HL-60 (cell line): ENCODE measurements at regions not wholly inside any gene's neighbourhood (a gene's known extent, or its start where the extent isn't known, plus 50 kb on each side); places are given as distances from the start of the nearest gene placed in this dataset.

Source experiments
- DNase-seq, 2 experiments: peaks; one replicate each; pipeline ENCODE4 v3.0.0-alpha.2; 2010 to 2020; ENCODE audit warnings: low read depth in 1 of 2, low spot score in 1 of 2
- H3K27ac ChIP-seq: fragments of 250-450 bp; sonication (Bioruptor Pico); replicated peaks from 2 replicates; pipeline ENCODE4 v1.5.1; 2020; ENCODE audit warnings: mild to moderate bottlenecking, moderate library complexity
- H3K27me3 ChIP-seq: fragments of 250-450 bp; sonication (Bioruptor Pico); 2 replicates; pipeline ENCODE4 v1.5.1; 2021; ENCODE audit warnings: mild to moderate bottlenecking, moderate library complexity; ENCODE audit not compliant: insufficient read depth, poor library complexity, severe bottlenecking
- H3K4me3 ChIP-seq: replicated peaks from 2 replicates; pipeline ENCODE4 v1.5.1; 2011; ENCODE audit warnings: mild to moderate bottlenecking, control low read depth, low read length; ENCODE audit not compliant: insufficient read depth
- GABPA ChIP-seq: IDR thresholded peaks from 2 replicates; pipeline ENCODE4 v1.6.1; 2012; ENCODE audit warnings: low read depth
- POLR2AphosphoS5 ChIP-seq: IDR thresholded peaks from 2 replicates; pipeline ENCODE4 v1.6.1; 2012; ENCODE audit warnings: low read depth
- SPI1 ChIP-seq: IDR thresholded peaks from 2 replicates; pipeline ENCODE4 v1.6.1; 2012; ENCODE audit warnings: low read depth, mild to moderate bottlenecking, borderline replicate concordance
- TF ChIP-seq, protein P1 (sequence below): IDR thresholded peaks from one replicate; pipeline ENCODE4 v1.5.1; 2011; ENCODE audit warnings: low read length, control low read depth, inconsistent platforms; ENCODE audit not compliant: insufficient read depth
- TF ChIP-seq, protein P2 (sequence below): IDR thresholded peaks from 2 replicates; pipeline ENCODE4 v1.6.1; 2012; ENCODE audit warnings: low read depth; ENCODE audit not compliant: insufficient replicate concordance

DNA sequence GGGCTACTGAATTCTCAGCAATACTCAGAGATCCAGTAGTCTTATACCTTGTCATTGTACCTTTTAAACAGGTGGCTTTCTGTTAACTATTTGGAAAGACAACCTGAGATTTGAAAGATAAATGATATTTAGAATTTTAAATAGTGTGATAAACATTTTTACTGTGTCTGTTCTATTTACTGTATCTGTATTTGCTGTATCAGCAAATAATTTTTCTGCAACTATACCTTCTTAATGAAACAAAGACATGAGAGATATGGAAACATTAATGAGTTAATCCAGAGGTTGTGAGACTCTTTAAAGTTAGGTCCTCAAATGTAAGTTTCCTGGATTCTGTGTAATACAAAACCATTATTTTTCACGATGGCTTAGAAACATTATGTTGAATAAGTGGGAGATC is 249.6 kb downstream of the CCDC59 start:
- TF ChIP-seq GABPA = no peak
- TF ChIP-seq, protein P1, sequence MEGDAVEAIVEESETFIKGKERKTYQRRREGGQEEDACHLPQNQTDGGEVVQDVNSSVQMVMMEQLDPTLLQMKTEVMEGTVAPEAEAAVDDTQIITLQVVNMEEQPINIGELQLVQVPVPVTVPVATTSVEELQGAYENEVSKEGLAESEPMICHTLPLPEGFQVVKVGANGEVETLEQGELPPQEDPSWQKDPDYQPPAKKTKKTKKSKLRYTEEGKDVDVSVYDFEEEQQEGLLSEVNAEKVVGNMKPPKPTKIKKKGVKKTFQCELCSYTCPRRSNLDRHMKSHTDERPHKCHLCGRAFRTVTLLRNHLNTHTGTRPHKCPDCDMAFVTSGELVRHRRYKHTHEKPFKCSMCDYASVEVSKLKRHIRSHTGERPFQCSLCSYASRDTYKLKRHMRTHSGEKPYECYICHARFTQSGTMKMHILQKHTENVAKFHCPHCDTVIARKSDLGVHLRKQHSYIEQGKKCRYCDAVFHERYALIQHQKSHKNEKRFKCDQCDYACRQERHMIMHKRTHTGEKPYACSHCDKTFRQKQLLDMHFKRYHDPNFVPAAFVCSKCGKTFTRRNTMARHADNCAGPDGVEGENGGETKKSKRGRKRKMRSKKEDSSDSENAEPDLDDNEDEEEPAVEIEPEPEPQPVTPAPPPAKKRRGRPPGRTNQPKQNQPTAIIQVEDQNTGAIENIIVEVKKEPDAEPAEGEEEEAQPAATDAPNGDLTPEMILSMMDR = no peak

DNA sequence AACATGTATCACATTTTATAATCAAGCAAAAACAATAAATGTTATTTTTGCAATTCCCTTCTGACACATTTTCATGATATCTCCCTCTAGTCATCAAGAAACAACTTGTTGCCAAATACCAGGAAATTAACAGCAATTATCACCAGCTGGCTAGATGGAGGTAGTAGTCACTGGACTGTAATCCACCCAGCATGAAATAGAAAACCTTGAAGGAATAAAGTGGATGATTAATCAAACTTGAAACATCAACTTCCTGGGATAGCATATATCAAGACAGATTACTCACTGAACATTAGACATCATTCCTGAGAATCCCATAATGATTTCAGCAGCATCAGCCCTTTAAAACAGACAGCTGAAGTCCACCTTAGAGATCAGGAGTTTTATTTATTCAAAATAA is 259.0 kb downstream of the CCDC59 start:
- no peak for DNase-seq

More for the DNA sequence above, 249.6 kb downstream of the CCDC59 start:
- H3K27me3 ChIP-seq = no peaks in the 10 kb centered on the region
- no peak overlapping the region for H3K4me3 ChIP-seq
- no peak for DNase-seq
- H3K27ac ChIP-seq = no peak overlapping the region

GRCh38 chr12:82097877-82098276 is 260.3 kb downstream of the CCDC59 start:
- Histone ChIP-seq H3K27ac (no peak overlapping the region), H3K4me3 (no peak overlapping the region), H3K27me3 (no peaks in the 10 kb centered on the region)
- TF ChIP-seq POLR2AphosphoS5 (no peak), SPI1 (no peak), GABPA (no peak)
- TF ChIP-seq, protein P1 = no peak
- TF ChIP-seq, protein P2, sequence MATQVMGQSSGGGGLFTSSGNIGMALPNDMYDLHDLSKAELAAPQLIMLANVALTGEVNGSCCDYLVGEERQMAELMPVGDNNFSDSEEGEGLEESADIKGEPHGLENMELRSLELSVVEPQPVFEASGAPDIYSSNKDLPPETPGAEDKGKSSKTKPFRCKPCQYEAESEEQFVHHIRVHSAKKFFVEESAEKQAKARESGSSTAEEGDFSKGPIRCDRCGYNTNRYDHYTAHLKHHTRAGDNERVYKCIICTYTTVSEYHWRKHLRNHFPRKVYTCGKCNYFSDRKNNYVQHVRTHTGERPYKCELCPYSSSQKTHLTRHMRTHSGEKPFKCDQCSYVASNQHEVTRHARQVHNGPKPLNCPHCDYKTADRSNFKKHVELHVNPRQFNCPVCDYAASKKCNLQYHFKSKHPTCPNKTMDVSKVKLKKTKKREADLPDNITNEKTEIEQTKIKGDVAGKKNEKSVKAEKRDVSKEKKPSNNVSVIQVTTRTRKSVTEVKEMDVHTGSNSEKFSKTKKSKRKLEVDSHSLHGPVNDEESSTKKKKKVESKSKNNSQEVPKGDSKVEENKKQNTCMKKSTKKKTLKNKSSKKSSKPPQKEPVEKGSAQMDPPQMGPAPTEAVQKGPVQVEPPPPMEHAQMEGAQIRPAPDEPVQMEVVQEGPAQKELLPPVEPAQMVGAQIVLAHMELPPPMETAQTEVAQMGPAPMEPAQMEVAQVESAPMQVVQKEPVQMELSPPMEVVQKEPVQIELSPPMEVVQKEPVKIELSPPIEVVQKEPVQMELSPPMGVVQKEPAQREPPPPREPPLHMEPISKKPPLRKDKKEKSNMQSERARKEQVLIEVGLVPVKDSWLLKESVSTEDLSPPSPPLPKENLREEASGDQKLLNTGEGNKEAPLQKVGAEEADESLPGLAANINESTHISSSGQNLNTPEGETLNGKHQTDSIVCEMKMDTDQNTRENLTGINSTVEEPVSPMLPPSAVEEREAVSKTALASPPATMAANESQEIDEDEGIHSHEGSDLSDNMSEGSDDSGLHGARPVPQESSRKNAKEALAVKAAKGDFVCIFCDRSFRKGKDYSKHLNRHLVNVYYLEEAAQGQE = no peak
- no peak for DNase-seq

More for the DNA sequence above, 259.0 kb downstream of the CCDC59 start:
- no peak overlapping the region for H3K4me3 ChIP-seq
- TF ChIP-seq POLR2AphosphoS5 (no peak), GABPA (no peak), SPI1 (no peak)
- TF ChIP-seq, protein P2 = no peak
- TF ChIP-seq, protein P1 = no peak
- H3K27ac ChIP-seq = no peak overlapping the region
- no peaks in the 10 kb centered on the region for H3K27me3 ChIP-seq

GRCh38 chr12:82097438-82097837 is 260.7 kb downstream of the CCDC59 start:
- DNase-seq = no peak
- Histone ChIP-seq H3K27me3 (no peaks in the 10 kb centered on the region), H3K4me3 (no peak overlapping the region), H3K27ac (no peak overlapping the region)
- TF ChIP-seq, protein P2 = no peak
- TF ChIP-seq, protein P1 = no peak
- TF ChIP-seq POLR2AphosphoS5 = no peak
- TF ChIP-seq GABPA = no peak
- no peak for TF ChIP-seq SPI1
